Urothelium cell line (cell line): ENCODE measurements at regions not wholly inside any gene's neighbourhood (a gene's known extent, or its start where the extent isn't known, plus 50 kb on each side); places are given as distances from the start of the nearest gene placed in this dataset.

Source experiments
- DNase-seq: peaks from one replicate; pipeline ENCODE4 v3.0.0; 2011; ENCODE audit warnings: low spot score, mixed read lengths
- FAIRE-seq: peaks from 2 replicates; lab custom pipeline; 2011; peaks lifted over from hg19 to GRCh38; lab: Jason Lieb, UNC

GRCh38 chr2:65495251-65495877, 63.0 kb upstream of the SPRED2 start:
- no peak for FAIRE-seq
- no peak for DNase-seq

GRCh38 chr2:65494078-65494477, 61.7 kb upstream of the SPRED2 start:
- no peak for DNase-seq
- no peak for FAIRE-seq

GRCh38 chr2:65491381-65491905, 59.0 kb upstream of the SPRED2 start:
- FAIRE-seq (no peak), DNase-seq (peak; percentile 69)

- no peak for DNase-seq
- no peak for FAIRE-seq
Measured at GRCh38 chr2:65490222-65490621, 57.8 kb upstream of the SPRED2 start.

GRCh38 chr2:65489269-65489668, 56.9 kb upstream of the SPRED2 start:
- DNase-seq (no peak), FAIRE-seq (no peak)

GRCh38 chr2:65488527-65488926, 56.1 kb upstream of the SPRED2 start:
- FAIRE-seq: no peak

GRCh38 chr2:65487404-65487803, 55.0 kb upstream of the SPRED2 start:
- FAIRE-seq (no peak), DNase-seq (no peak)

More at GRCh38 chr2:65488527-65488926, 56.1 kb upstream of the SPRED2 start:
- no peak for DNase-seq

- FAIRE-seq: no peak
- DNase-seq: no peak
Measured at GRCh38 chr2:65486802-65487201, 54.4 kb upstream of the SPRED2 start.

- no peak for FAIRE-seq
- DNase-seq: no peak
Measured at GRCh38 chr2:65486282-65486681, 53.9 kb upstream of the SPRED2 start.

GRCh38 chr2:65485839-65486238, 53.4 kb upstream of the SPRED2 start:
- no peak for FAIRE-seq
- no peak for DNase-seq

- FAIRE-seq: no peak
- DNase-seq: no peak
Measured at GRCh38 chr2:65483763-65484162, 51.4 kb upstream of the SPRED2 start.

GRCh38 chr2:65482971-65483370, 50.6 kb upstream of the SPRED2 start:
- no peak for DNase-seq
- no peak for FAIRE-seq
